Loucy (cell line): ENCODE measurements at regions not wholly inside any gene's neighbourhood (a gene's known extent, or its start where the extent isn't known, plus 50 kb on each side); places are given as distances from the start of the nearest gene placed in this dataset.

ENCODE experiments used
- H2AFZ ChIP-seq: fragments of 200-600 bp; sonication (generic); 2 replicates; pipeline ENCODE4 v1.6.0; 2016; ENCODE audit warnings: antibody characterized with exemption, mild to moderate bottlenecking, low read length, moderate library complexity
- H3F3A ChIP-seq: fragments of 200-600 bp; 2 replicates; pipeline ENCODE4 v1.6.0; 2016; ENCODE audit warnings: antibody characterized with exemption, low read depth, mild to moderate bottlenecking
- H3K27me3 ChIP-seq: fragments of 200-600 bp; sonication (generic); 2 replicates; pipeline ENCODE4 v1.6.1; 2014; ENCODE audit warnings: low read length, mild to moderate bottlenecking; ENCODE audit not compliant: insufficient read depth, poor library complexity, severe bottlenecking
- H3K36me3 ChIP-seq: fragments of 200-600 bp; sonication (generic); 2 replicates; pipeline ENCODE4 v1.6.1; 2016; ENCODE audit warnings: low read length; ENCODE audit not compliant: insufficient read depth
- H3K4me1 ChIP-seq: fragments of 200-600 bp; sonication (generic); 2 replicates; pipeline ENCODE4 v1.5.1; 2014; ENCODE audit warnings: low read length, mild to moderate bottlenecking; ENCODE audit not compliant: insufficient read depth, poor library complexity, severe bottlenecking
- H3K4me2 ChIP-seq: fragments of 200-600 bp; sonication (generic); 2 replicates; pipeline ENCODE4 v1.6.0; 2014; ENCODE audit warnings: antibody characterized with exemption, low read length, low read depth, mild to moderate bottlenecking; ENCODE audit not compliant: poor library complexity, severe bottlenecking
- H3K4me3 ChIP-seq: fragments of 200-600 bp; sonication (generic); 2 replicates; pipeline ENCODE4 v1.5.1; 2014; ENCODE audit warnings: low read length, mild to moderate bottlenecking, mixed read lengths; ENCODE audit not compliant: poor library complexity, severe bottlenecking
- H3K79me2 ChIP-seq: fragments of 200-600 bp; sonication (generic); 2 replicates; pipeline ENCODE4 v1.6.1; 2014; ENCODE audit warnings: low read length; ENCODE audit not compliant: insufficient read depth
- H3K9ac ChIP-seq: fragments of 200-600 bp; sonication (generic); 2 replicates; pipeline ENCODE4 v1.6.0; 2014; ENCODE audit warnings: mild to moderate bottlenecking, low read depth, low read length, moderate library complexity; ENCODE audit not compliant: poor library complexity, severe bottlenecking
- H3K9me2 ChIP-seq: fragments of 200-600 bp; sonication (generic); replicated peaks from 2 replicates; pipeline ENCODE4 v1.6.1; 2016; ENCODE audit warnings: low read depth, low read length, mixed read lengths
- H3K9me3 ChIP-seq: fragments of 200-600 bp; sonication (generic); 2 replicates; pipeline ENCODE4 v1.6.1; 2014; ENCODE audit warnings: mild to moderate bottlenecking, antibody characterized with exemption, low read length, low read depth; ENCODE audit not compliant: insufficient read depth
- H4K20me1 ChIP-seq: fragments of 200-600 bp; sonication (generic); 2 replicates; pipeline ENCODE4 v1.6.0; 2014; ENCODE audit warnings: antibody characterized with exemption, low read length, mild to moderate bottlenecking; ENCODE audit not compliant: insufficient read depth, poor library complexity, severe bottlenecking
- EZH2phosphoT487 ChIP-seq: fragments of 200-600 bp; IDR thresholded peaks from 2 replicates; pipeline ENCODE4 v1.6.1; 2018; ENCODE audit warnings: antibody characterized with exemption, mild to moderate bottlenecking, moderate library complexity, borderline replicate concordance
- TF ChIP-seq, protein P1 (sequence below): fragments of 200-600 bp; sonication (generic); conservative IDR thresholded peaks from 2 replicates; pipeline ENCODE4 v1.5.1; 2014; ENCODE audit warnings: mild to moderate bottlenecking, antibody characterized with exemption, low read length

DNA sequence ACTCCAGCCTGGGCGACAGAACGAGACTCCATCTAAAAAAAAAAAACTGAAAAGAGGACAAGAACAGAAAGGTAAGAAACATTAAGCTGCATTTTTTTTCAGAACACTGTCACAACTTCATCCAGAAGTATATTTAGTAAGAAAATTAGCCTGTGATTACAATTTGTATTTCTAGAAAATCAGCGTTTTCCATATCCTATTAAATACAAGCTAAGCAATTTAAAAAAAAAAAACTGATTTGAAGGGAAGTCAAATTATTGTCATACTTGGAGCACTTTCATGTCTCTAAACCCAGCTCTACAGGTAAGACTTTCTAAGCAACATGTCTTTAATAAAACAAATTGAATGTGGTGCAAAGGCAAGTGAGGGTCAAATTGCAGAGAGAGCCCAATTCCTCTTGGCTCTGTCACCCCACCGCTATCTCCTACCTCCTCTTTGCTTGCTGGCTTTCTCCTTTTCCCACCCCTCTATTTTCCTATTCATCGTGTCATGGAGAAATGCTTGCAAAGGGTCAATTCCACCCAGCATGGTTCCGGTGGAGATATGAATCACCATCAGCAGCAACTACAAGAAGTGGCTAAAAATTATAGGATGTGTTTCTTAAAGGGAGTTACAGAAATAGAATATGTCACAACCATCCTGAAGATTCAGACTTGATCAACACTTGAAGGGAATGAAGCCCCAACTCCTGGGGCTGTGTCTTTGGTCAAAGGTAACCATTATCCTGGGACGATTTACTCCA, 68.4 kb upstream of the BCL11A start:
- H3K27me3 ChIP-seq: no peaks in the 10 kb centered on the region
- no peak for TF ChIP-seq EZH2phosphoT487
- TF ChIP-seq, protein P1, sequence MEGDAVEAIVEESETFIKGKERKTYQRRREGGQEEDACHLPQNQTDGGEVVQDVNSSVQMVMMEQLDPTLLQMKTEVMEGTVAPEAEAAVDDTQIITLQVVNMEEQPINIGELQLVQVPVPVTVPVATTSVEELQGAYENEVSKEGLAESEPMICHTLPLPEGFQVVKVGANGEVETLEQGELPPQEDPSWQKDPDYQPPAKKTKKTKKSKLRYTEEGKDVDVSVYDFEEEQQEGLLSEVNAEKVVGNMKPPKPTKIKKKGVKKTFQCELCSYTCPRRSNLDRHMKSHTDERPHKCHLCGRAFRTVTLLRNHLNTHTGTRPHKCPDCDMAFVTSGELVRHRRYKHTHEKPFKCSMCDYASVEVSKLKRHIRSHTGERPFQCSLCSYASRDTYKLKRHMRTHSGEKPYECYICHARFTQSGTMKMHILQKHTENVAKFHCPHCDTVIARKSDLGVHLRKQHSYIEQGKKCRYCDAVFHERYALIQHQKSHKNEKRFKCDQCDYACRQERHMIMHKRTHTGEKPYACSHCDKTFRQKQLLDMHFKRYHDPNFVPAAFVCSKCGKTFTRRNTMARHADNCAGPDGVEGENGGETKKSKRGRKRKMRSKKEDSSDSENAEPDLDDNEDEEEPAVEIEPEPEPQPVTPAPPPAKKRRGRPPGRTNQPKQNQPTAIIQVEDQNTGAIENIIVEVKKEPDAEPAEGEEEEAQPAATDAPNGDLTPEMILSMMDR: no peak
- H3K4me1 ChIP-seq: no peaks in the 10 kb centered on the region
- H3K9me2 ChIP-seq: no peaks in the 10 kb centered on the region
- no peak overlapping the region for H2AFZ ChIP-seq
- H3F3A ChIP-seq: no peaks in the 10 kb centered on the region
- no peak overlapping the region for H3K9ac ChIP-seq
- H3K4me2 ChIP-seq: no peak overlapping the region
- no peaks in the 10 kb centered on the region for H3K79me2 ChIP-seq
- no peaks in the 10 kb centered on the region for H3K36me3 ChIP-seq
- no peaks in the 10 kb centered on the region for H4K20me1 ChIP-seq
- H3K9me3 ChIP-seq: no peaks in the 10 kb centered on the region
- no peak overlapping the region for H3K4me3 ChIP-seq

- Histone ChIP-seq H3K9me3 (no peaks in the 10 kb centered on the region), H3F3A (no peaks in the 10 kb centered on the region), H3K27me3 (peaks cover 8% of the 10 kb centered on the region), H2AFZ (no peak overlapping the region), H3K9ac (no peak overlapping the region), H3K4me3 (no peak overlapping the region), H3K9me2 (no peaks in the 10 kb centered on the region), H3K4me1 (no peaks in the 10 kb centered on the region), H3K36me3 (no peaks in the 10 kb centered on the region), H3K79me2 (no peaks in the 10 kb centered on the region), H4K20me1 (no peaks in the 10 kb centered on the region), H3K4me2 (no peak overlapping the region)
- TF ChIP-seq, protein P1: no peak
- no peak for TF ChIP-seq EZH2phosphoT487
Observed at GRCh38 chr2:60623040-60623439, 69.6 kb upstream of the BCL11A start.

GRCh38 chr2:60627412-60627811, 74.0 kb upstream of the BCL11A start:
- no peaks in the 10 kb centered on the region for H3K4me1 ChIP-seq
- no peaks in the 10 kb centered on the region for H3K36me3 ChIP-seq
- H3K27me3 ChIP-seq: peaks cover 9% of the 10 kb centered on the region
- TF ChIP-seq, protein P1: no peak
- no peak for TF ChIP-seq EZH2phosphoT487
- H3K9ac ChIP-seq: no peak overlapping the region
- no peak overlapping the region for H3K4me3 ChIP-seq
- no peak overlapping the region for H2AFZ ChIP-seq
- no peak overlapping the region for H3K4me2 ChIP-seq
- no peaks in the 10 kb centered on the region for H3K9me3 ChIP-seq
- H4K20me1 ChIP-seq: no peaks in the 10 kb centered on the region
- no peaks in the 10 kb centered on the region for H3F3A ChIP-seq
- H3K9me2 ChIP-seq: no peaks in the 10 kb centered on the region
- H3K79me2 ChIP-seq: no peaks in the 10 kb centered on the region
